HEK293 (cell line): ENCODE measurements at regions not wholly inside any gene's neighbourhood (a gene's known extent, or its start where the extent isn't known, plus 50 kb on each side); places are given as distances from the start of the nearest gene placed in this dataset.

Experiments
- CTCF ChIA-PET: fragments of 350-600 bp; formaldehyde crosslinking; extraction: SDS; loops from one replicate; lab custom pipeline; 2021; ENCODE audit warnings: antibody characterized with exemption; lab: Yijun Ruan, JAX
- POLR2A ChIA-PET: fragments of 300-600 bp; formaldehyde crosslinking; extraction: SDS; loops from one replicate; lab custom pipeline; 2020; ENCODE audit warnings: antibody characterized with exemption, inconsistent platforms; lab: Yijun Ruan, JAX
- H3K27ac ChIP-seq: fragments of 200-500 bp; sonication (Bioruptor generic); 2 replicates; pipeline ENCODE4 v1.5.1; 2014; ENCODE audit warnings: low read depth, low read length, control low read depth, inconsistent platforms; ENCODE audit errors: extremely low read depth
- H3K36me3 ChIP-seq, 2 experiments: fragments of 200-500 bp in 1 of 2; sonication (Bioruptor generic) in 1 of 2; 1 replicate in 1 of 2; 2 replicates in 1 of 2; pipeline ENCODE4 v1.5.1; 2014 to 2017; ENCODE audit warnings: inconsistent platforms in 2 of 2, low read length in 2 of 2; ENCODE audit not compliant: control insufficient read depth in 2 of 2, insufficient read depth in 1 of 2
- H3K4me1 ChIP-seq: fragments of 200-500 bp; sonication (Bioruptor generic); 2 replicates; pipeline ENCODE4 v1.5.1; 2014; ENCODE audit warnings: mild to moderate bottlenecking, low read length, inconsistent platforms; ENCODE audit not compliant: control insufficient read depth, insufficient read depth
- H3K4me3 ChIP-seq: 2 replicates; pipeline ENCODE4 v1.5.1; 2011; ENCODE audit warnings: low read depth, mild to moderate bottlenecking, control low read depth, low read length, moderate library complexity
- H3K9me3 ChIP-seq: fragments of 200-500 bp; sonication (Bioruptor generic); 2 replicates; pipeline ENCODE4 v1.5.1; 2014; ENCODE audit warnings: low read depth, low read length, inconsistent platforms; ENCODE audit not compliant: control insufficient read depth, insufficient read depth
- KLF1 ChIP-seq: fragments of 450-650 bp; formaldehyde crosslinking; IDR thresholded peaks from 2 replicates; pipeline ENCODE4 v1.5.1; 2016; ENCODE audit warnings: missing biosample characterization, missing genetic modification characterization
- SCRT1 ChIP-seq: fragments of 450-650 bp; formaldehyde crosslinking; IDR thresholded peaks from 2 replicates; pipeline ENCODE4 v1.5.1; 2016; ENCODE audit warnings: missing biosample characterization, missing genetic modification characterization, borderline replicate concordance
- TCF7L2 ChIP-seq: IDR thresholded peaks from 2 replicates; pipeline ENCODE4 v1.6.1; 2011; ENCODE audit warnings: low read depth, mild to moderate bottlenecking, inconsistent platforms, low read length, moderate library complexity, borderline replicate concordance
- ZBTB7A ChIP-seq: fragments of 450-650 bp; formaldehyde crosslinking; IDR thresholded peaks from 2 replicates; pipeline ENCODE4 v1.5.1; 2016; ENCODE audit warnings: low read depth, missing biosample characterization, missing genetic modification characterization
- ZNF133 ChIP-seq: fragments of 450-650 bp; formaldehyde crosslinking; IDR thresholded peaks from 2 replicates; pipeline ENCODE4 v1.5.1; 2016; ENCODE audit warnings: missing biosample characterization, missing genetic modification characterization
- ZNF184 ChIP-seq: fragments of 450-650 bp; IDR thresholded peaks from 2 replicates; pipeline ENCODE4 v1.5.1; 2018; ENCODE audit warnings: missing biosample characterization, mild to moderate bottlenecking, missing genetic modification characterization
- ZNF391 ChIP-seq: fragments of 450-650 bp; formaldehyde crosslinking; IDR thresholded peaks from 2 replicates; pipeline ENCODE4 v1.5.1; 2016; ENCODE audit warnings: low read depth, missing biosample characterization, missing genetic modification characterization, borderline replicate concordance
- ZNF560 ChIP-seq: fragments of 450-650 bp; formaldehyde crosslinking; IDR thresholded peaks from 2 replicates; pipeline ENCODE4 v1.5.1; 2017; ENCODE audit warnings: missing biosample characterization, missing genetic modification characterization, borderline replicate concordance
- ZNF610 ChIP-seq: fragments of 450-650 bp; formaldehyde crosslinking; IDR thresholded peaks from 2 replicates; pipeline ENCODE4 v1.5.1; 2016; ENCODE audit warnings: missing biosample characterization, missing genetic modification characterization, borderline replicate concordance
- ZNF624 ChIP-seq: fragments of 450-650 bp; formaldehyde crosslinking; IDR thresholded peaks from 2 replicates; pipeline ENCODE4 v1.5.1; 2017; ENCODE audit warnings: missing biosample characterization, missing genetic modification characterization
- ZNF658 ChIP-seq: fragments of 450-650 bp; formaldehyde crosslinking; IDR thresholded peaks from 2 replicates; pipeline ENCODE4; 2016; ENCODE audit warnings: missing biosample characterization, missing genetic modification characterization
- ZNF768 ChIP-seq: fragments of 450-650 bp; formaldehyde crosslinking; IDR thresholded peaks from 2 replicates; pipeline ENCODE4 v1.5.1; 2018; ENCODE audit warnings: missing biosample characterization, mild to moderate bottlenecking, missing genetic modification characterization
- TF ChIP-seq, protein P1 (sequence below): fragments of 450-650 bp; formaldehyde crosslinking; IDR thresholded peaks from 2 replicates; pipeline ENCODE4 v1.5.1; 2016; ENCODE audit warnings: missing biosample characterization, missing genetic modification characterization
- TF ChIP-seq, protein P2 (sequence below): fragments of 450-650 bp; IDR thresholded peaks from 2 replicates; pipeline ENCODE4 v1.5.1; 2018; ENCODE audit warnings: missing biosample characterization, mild to moderate bottlenecking, missing genetic modification characterization
- TF ChIP-seq, protein P3 (sequence below): fragments of 450-650 bp; formaldehyde crosslinking; optimal IDR thresholded peaks from 2 replicates; pipeline ENCODE3; 2016; ENCODE audit warnings: missing biosample characterization, mild to moderate bottlenecking, missing genetic modification characterization
- TF ChIP-seq, protein P4 (sequence below): fragments of 450-650 bp; formaldehyde crosslinking; IDR thresholded peaks from 2 replicates; pipeline ENCODE4 v1.5.1; 2016; ENCODE audit warnings: missing biosample characterization, missing genetic modification characterization, borderline replicate concordance
- TF ChIP-seq, protein P5 (sequence below): fragments of 450-650 bp; formaldehyde crosslinking; IDR thresholded peaks from 2 replicates; pipeline ENCODE4 v1.5.1; 2017; ENCODE audit warnings: missing biosample characterization, missing genetic modification characterization
- TF ChIP-seq, protein P6 (sequence below): fragments of 450-650 bp; formaldehyde crosslinking; IDR thresholded peaks from 2 replicates; pipeline ENCODE4 v1.5.1; 2017; ENCODE audit warnings: missing biosample characterization, missing genetic modification characterization
- TF ChIP-seq, protein P7 (sequence below): fragments of 450-650 bp; formaldehyde crosslinking; IDR thresholded peaks from 2 replicates; pipeline ENCODE4 v1.5.1; 2017; ENCODE audit warnings: missing biosample characterization, missing genetic modification characterization

DNA sequence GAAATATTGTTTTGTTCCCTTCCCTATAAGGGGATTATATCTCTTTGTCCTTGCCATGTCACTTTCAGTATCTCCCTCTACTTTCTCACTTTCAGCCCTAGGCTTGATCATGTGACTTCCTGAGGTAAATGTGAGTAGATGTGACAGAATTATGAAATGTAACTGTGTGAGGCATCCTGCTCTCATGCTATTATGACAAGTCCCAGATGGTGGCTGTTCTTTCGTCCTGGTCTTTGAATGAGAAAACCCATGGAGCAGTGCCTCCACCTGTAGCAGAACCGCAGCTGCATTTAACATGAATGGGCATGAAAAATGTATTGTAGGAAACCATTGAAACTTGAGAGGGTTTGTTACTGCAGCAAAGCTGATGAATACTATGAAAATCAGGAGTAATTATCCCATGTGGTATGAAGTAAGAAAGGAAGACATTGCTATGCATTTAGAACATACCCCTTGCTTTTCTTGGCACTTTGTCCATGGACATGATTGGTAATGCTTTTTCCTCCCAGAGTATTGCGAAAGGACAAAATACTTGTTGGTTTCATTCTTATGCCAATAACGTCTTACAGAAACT, 202.2 kb upstream of the GPRIN3 start:
- Histone ChIP-seq H3K4me3 (no peak overlapping the region), H3K4me1 (no peaks in the 10 kb centered on the region), H3K36me3 (no peaks in the 10 kb centered on the region), H3K27ac (no peak overlapping the region), H3K9me3 (no peaks in the 10 kb centered on the region)
- POLR2A ChIA-PET, result no interaction called here
- CTCF ChIA-PET, result no interaction called here
- TF ChIP-seq, protein P1, sequence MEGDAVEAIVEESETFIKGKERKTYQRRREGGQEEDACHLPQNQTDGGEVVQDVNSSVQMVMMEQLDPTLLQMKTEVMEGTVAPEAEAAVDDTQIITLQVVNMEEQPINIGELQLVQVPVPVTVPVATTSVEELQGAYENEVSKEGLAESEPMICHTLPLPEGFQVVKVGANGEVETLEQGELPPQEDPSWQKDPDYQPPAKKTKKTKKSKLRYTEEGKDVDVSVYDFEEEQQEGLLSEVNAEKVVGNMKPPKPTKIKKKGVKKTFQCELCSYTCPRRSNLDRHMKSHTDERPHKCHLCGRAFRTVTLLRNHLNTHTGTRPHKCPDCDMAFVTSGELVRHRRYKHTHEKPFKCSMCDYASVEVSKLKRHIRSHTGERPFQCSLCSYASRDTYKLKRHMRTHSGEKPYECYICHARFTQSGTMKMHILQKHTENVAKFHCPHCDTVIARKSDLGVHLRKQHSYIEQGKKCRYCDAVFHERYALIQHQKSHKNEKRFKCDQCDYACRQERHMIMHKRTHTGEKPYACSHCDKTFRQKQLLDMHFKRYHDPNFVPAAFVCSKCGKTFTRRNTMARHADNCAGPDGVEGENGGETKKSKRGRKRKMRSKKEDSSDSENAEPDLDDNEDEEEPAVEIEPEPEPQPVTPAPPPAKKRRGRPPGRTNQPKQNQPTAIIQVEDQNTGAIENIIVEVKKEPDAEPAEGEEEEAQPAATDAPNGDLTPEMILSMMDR (tag by site-specific recombination), result no peak
- TF ChIP-seq, protein P2, sequence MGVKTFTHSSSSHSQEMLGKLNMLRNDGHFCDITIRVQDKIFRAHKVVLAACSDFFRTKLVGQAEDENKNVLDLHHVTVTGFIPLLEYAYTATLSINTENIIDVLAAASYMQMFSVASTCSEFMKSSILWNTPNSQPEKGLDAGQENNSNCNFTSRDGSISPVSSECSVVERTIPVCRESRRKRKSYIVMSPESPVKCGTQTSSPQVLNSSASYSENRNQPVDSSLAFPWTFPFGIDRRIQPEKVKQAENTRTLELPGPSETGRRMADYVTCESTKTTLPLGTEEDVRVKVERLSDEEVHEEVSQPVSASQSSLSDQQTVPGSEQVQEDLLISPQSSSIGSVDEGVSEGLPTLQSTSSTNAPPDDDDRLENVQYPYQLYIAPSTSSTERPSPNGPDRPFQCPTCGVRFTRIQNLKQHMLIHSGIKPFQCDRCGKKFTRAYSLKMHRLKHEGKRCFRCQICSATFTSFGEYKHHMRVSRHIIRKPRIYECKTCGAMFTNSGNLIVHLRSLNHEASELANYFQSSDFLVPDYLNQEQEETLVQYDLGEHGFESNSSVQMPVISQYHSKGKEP (tag by site-specific recombination), result no peak
- no peak for TF ChIP-seq ZNF560 (tag by site-specific recombination)
- TF ChIP-seq, all 188 proteins: peak for 0

DNA sequence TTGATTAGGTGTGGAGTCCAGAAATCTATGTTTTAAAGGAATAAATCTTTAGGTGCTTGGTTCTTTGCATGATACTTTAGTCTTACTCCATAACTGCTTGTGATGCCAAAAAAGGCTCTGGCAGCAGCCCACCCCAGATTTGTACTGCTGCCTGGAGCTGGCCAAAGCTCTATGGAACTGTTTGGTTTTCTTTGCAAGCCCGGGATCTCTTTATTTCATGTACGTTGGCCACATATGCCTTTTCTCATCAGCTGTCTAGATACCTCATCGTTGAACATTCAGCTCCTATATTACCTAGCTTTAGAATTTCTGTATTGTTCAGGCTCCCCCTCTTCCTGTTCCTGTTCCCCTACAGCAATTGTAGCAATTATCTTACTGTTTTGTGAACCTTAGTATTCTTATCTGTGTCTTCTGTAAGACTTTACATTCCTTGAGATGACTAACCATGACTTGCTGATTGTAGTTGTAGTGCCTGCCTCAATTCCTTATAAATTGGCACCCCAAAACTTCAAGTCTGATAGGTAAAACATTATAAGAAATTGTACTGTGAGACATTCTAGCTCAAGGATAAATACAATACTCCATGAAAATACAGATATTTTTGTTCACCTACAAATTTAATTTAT, 199.4 kb upstream of the GPRIN3 start:
- TF ChIP-seq, protein P3, sequence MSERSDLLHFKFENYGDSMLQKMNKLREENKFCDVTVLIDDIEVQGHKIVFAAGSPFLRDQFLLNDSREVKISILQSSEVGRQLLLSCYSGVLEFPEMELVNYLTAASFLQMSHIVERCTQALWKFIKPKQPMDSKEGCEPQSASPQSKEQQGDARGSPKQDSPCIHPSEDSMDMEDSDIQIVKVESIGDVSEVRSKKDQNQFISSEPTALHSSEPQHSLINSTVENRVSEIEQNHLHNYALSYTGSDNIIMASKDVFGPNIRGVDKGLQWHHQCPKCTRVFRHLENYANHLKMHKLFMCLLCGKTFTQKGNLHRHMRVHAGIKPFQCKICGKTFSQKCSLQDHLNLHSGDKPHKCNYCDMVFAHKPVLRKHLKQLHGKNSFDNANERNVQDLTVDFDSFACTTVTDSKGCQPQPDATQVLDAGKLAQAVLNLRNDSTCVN, result no peak
- no peak for TF ChIP-seq TCF7L2
- no peak for TF ChIP-seq ZNF184 (tag by site-specific recombination)
- TF ChIP-seq ZBTB7A, result no peak
- ChIA-PET CTCF (interaction anchor here (0.9 kb wide), 1 partner anchor 27 kb away, joined by 3 read pairs; no protein-coding TSS in a partner anchor), POLR2A (no interaction called here)
- H3K9me3 ChIP-seq, result no peaks in the 10 kb centered on the region
- no peaks in the 10 kb centered on the region for H3K4me1 ChIP-seq
- H3K36me3 ChIP-seq, result no peaks in the 10 kb centered on the region
- no peak overlapping the region for H3K27ac ChIP-seq
- no peak overlapping the region for H3K4me3 ChIP-seq

DNA sequence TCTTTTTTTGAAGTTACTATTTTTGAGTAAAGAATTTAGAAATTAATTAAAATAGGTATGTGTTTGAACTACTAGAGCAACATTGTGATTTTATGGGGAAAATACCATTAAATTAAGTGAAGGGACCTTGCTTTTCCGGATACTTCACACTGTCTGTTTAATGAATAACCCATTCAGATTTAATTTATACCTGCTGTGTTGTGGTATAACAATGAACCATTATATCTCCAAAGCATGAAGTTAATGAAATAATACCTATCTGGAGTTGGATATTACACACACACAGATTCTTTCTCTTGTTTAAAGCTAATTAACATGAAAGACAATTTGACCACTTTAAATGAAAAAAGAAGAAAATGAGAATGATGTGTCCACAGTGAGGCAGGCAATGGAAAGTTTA, 195.0 kb upstream of the GPRIN3 start:
- H3K4me1 ChIP-seq, result no peaks in the 10 kb centered on the region
- H3K4me3 ChIP-seq, result no peak overlapping the region
- H3K27ac ChIP-seq, result no peak overlapping the region
- H3K36me3 ChIP-seq, result no peaks in the 10 kb centered on the region
- ChIA-PET POLR2A (no interaction called here), CTCF (no interaction called here)
- H3K9me3 ChIP-seq, result no peaks in the 10 kb centered on the region
- TF ChIP-seq ZNF768 (tag by site-specific recombination), result no peak
- TF ChIP-seq SCRT1 (tag by site-specific recombination), result no peak
- TF ChIP-seq ZNF133, result no peak
- TF ChIP-seq, protein P4, sequence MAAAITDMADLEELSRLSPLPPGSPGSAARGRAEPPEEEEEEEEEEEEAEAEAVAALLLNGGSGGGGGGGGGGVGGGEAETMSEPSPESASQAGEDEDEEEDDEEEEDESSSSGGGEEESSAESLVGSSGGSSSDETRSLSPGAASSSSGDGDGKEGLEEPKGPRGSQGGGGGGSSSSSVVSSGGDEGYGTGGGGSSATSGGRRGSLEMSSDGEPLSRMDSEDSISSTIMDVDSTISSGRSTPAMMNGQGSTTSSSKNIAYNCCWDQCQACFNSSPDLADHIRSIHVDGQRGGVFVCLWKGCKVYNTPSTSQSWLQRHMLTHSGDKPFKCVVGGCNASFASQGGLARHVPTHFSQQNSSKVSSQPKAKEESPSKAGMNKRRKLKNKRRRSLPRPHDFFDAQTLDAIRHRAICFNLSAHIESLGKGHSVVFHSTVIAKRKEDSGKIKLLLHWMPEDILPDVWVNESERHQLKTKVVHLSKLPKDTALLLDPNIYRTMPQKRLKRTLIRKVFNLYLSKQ, result no peak
- TF ChIP-seq, protein P5, sequence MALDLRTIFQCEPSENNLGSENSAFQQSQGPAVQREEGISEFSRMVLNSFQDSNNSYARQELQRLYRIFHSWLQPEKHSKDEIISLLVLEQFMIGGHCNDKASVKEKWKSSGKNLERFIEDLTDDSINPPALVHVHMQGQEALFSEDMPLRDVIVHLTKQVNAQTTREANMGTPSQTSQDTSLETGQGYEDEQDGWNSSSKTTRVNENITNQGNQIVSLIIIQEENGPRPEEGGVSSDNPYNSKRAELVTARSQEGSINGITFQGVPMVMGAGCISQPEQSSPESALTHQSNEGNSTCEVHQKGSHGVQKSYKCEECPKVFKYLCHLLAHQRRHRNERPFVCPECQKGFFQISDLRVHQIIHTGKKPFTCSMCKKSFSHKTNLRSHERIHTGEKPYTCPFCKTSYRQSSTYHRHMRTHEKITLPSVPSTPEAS, result no peak
- TF ChIP-seq, protein P6, sequence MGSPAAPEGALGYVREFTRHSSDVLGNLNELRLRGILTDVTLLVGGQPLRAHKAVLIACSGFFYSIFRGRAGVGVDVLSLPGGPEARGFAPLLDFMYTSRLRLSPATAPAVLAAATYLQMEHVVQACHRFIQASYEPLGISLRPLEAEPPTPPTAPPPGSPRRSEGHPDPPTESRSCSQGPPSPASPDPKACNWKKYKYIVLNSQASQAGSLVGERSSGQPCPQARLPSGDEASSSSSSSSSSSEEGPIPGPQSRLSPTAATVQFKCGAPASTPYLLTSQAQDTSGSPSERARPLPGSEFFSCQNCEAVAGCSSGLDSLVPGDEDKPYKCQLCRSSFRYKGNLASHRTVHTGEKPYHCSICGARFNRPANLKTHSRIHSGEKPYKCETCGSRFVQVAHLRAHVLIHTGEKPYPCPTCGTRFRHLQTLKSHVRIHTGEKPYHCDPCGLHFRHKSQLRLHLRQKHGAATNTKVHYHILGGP (tag by site-specific recombination), result no peak
- no peak for TF ChIP-seq ZNF391 (tag by site-specific recombination)
- TF ChIP-seq KLF1, result no peak
- no peak for TF ChIP-seq ZNF658 (tag by site-specific recombination)
- no peak for TF ChIP-seq ZNF610 (tag by site-specific recombination)
- TF ChIP-seq, protein P7, sequence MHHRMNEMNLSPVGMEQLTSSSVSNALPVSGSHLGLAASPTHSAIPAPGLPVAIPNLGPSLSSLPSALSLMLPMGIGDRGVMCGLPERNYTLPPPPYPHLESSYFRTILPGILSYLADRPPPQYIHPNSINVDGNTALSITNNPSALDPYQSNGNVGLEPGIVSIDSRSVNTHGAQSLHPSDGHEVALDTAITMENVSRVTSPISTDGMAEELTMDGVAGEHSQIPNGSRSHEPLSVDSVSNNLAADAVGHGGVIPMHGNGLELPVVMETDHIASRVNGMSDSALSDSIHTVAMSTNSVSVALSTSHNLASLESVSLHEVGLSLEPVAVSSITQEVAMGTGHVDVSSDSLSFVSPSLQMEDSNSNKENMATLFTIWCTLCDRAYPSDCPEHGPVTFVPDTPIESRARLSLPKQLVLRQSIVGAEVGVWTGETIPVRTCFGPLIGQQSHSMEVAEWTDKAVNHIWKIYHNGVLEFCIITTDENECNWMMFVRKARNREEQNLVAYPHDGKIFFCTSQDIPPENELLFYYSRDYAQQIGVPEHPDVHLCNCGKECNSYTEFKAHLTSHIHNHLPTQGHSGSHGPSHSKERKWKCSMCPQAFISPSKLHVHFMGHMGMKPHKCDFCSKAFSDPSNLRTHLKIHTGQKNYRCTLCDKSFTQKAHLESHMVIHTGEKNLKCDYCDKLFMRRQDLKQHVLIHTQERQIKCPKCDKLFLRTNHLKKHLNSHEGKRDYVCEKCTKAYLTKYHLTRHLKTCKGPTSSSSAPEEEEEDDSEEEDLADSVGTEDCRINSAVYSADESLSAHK, result no peak
- TF ChIP-seq ZNF624 (tag by site-specific recombination), result no peak
